H9 (cell line): ENCODE measurements at regions not wholly inside any gene's neighbourhood (a gene's known extent, or its start where the extent isn't known, plus 50 kb on each side); places are given as distances from the start of the nearest gene placed in this dataset.

Source experiments
- DNase-seq: peaks from one replicate; pipeline ENCODE4 v3.0.0-alpha.2; 2017
- H2AFZ ChIP-seq: one replicate; pipeline ENCODE4 v1.6.1; 2013; ENCODE audit warnings: mild to moderate bottlenecking, low read length, control low read depth, moderate library complexity
- H2AK5ac ChIP-seq: 2 replicates; pipeline ENCODE4 v1.6.1; 2013; ENCODE audit warnings: low read length, control low read depth, mixed read lengths; ENCODE audit not compliant: insufficient read length
- H2BK120ac ChIP-seq: one replicate; pipeline ENCODE4 v1.6.1; 2013; ENCODE audit warnings: low read depth, mild to moderate bottlenecking, low read length, control low read depth, inconsistent platforms; ENCODE audit not compliant: poor library complexity, severe bottlenecking
- H2BK12ac ChIP-seq: 2 replicates; pipeline ENCODE4 v1.6.1; 2013; ENCODE audit warnings: low read length, control low read depth, mixed read lengths, low read depth; ENCODE audit not compliant: insufficient read length
- H2BK15ac ChIP-seq: 2 replicates; pipeline ENCODE4 v1.6.1; 2013; ENCODE audit warnings: low read depth, low read length, control low read depth
- H2BK20ac ChIP-seq: one replicate; pipeline ENCODE4 v1.6.1; 2013; ENCODE audit warnings: low read depth, mild to moderate bottlenecking, low read length, control low read depth, inconsistent platforms; ENCODE audit not compliant: poor library complexity, severe bottlenecking
- H2BK5ac ChIP-seq: 2 replicates; pipeline ENCODE4 v1.6.1; 2013; ENCODE audit warnings: low read length, control low read depth, mixed read lengths; ENCODE audit not compliant: insufficient read length
- H3K14ac ChIP-seq: 2 replicates; pipeline ENCODE4 v1.6.1; 2013; ENCODE audit warnings: low read length, control low read depth; ENCODE audit not compliant: insufficient read depth
- H3K18ac ChIP-seq: 2 replicates; pipeline ENCODE4 v1.6.1; 2013; ENCODE audit warnings: low read depth, mild to moderate bottlenecking, mixed read lengths, low read length, control low read depth; ENCODE audit not compliant: insufficient read length
- H3K23ac ChIP-seq: 2 replicates; pipeline ENCODE4 v1.6.1; 2013; ENCODE audit warnings: low read length, control low read depth, mixed read lengths, low read depth; ENCODE audit not compliant: insufficient read length
- H3K23me2 ChIP-seq: 2 replicates; pipeline ENCODE4 v1.6.1; 2013; ENCODE audit warnings: low read depth, mild to moderate bottlenecking, mixed read lengths, low read length, control low read depth; ENCODE audit not compliant: insufficient read length, poor library complexity, severe bottlenecking
- H3K27ac ChIP-seq: 2 replicates; pipeline ENCODE4 v1.5.1; 2013; ENCODE audit warnings: low read length, control low read depth, mixed read lengths, low read depth; ENCODE audit not compliant: insufficient read length
- H3K27me3 ChIP-seq: 2 replicates; pipeline ENCODE4 v1.6.1; 2013; ENCODE audit warnings: low read length, control low read depth, inconsistent platforms; ENCODE audit not compliant: insufficient read depth
- H3K4ac ChIP-seq: 2 replicates; pipeline ENCODE4 v1.6.1; 2013; ENCODE audit warnings: low read depth, mild to moderate bottlenecking, control low read depth, inconsistent platforms, low read length, moderate library complexity
- H3K4me1 ChIP-seq: 2 replicates; pipeline ENCODE4 v1.6.1; 2013; ENCODE audit warnings: low read length, control low read depth, inconsistent platforms; ENCODE audit not compliant: insufficient read depth
- H3K4me2 ChIP-seq: 2 replicates; pipeline ENCODE4 v1.6.1; 2013; ENCODE audit warnings: low read length, control low read depth, mixed read lengths; ENCODE audit not compliant: insufficient read length, insufficient read depth
- H3K56ac ChIP-seq: 2 replicates; pipeline ENCODE4 v1.6.1; 2013; ENCODE audit warnings: low read depth, mild to moderate bottlenecking, mixed read lengths, low read length, control low read depth; ENCODE audit not compliant: insufficient read length
- H3K79me1 ChIP-seq: 2 replicates; pipeline ENCODE4 v1.6.1; 2013; ENCODE audit warnings: low read depth, mild to moderate bottlenecking, moderate library complexity, low read length, control low read depth, inconsistent platforms; ENCODE audit not compliant: insufficient read depth, poor library complexity, severe bottlenecking
- H3K79me2 ChIP-seq: 2 replicates; pipeline ENCODE4 v1.6.1; 2013; ENCODE audit warnings: low read length, control low read depth, inconsistent platforms; ENCODE audit not compliant: insufficient read depth
- H3K9ac ChIP-seq: 2 replicates; pipeline ENCODE4 v1.6.1; 2013; ENCODE audit warnings: low read length, control low read depth, mixed read lengths; ENCODE audit not compliant: insufficient read length; ENCODE audit errors: extremely low read depth
- H3K9me3 ChIP-seq: one replicate; pipeline ENCODE4 v1.6.1; 2013; ENCODE audit warnings: low read depth, low read length, inconsistent platforms; ENCODE audit not compliant: control insufficient read depth
- H3T11ph ChIP-seq: one replicate; pipeline ENCODE4 v1.6.1; 2013; ENCODE audit warnings: mild to moderate bottlenecking, low read length, control low read depth, inconsistent platforms
- H4K20me1 ChIP-seq: one replicate; pipeline ENCODE4 v1.6.1; 2013; ENCODE audit not compliant: control insufficient read depth, insufficient read length, insufficient read depth
- H4K5ac ChIP-seq: 2 replicates; pipeline ENCODE4 v1.6.1; 2013; ENCODE audit warnings: low read depth, mild to moderate bottlenecking, mixed read lengths, low read length, control low read depth; ENCODE audit not compliant: insufficient read length
- H4K8ac ChIP-seq: replicated peaks from 2 replicates; pipeline ENCODE4 v1.6.1; 2013; ENCODE audit warnings: low read length, control low read depth, mixed read lengths, low read depth; ENCODE audit not compliant: insufficient read length
- H4K91ac ChIP-seq: 2 replicates; pipeline ENCODE4 v1.6.1; 2013; ENCODE audit warnings: low read depth, mild to moderate bottlenecking, moderate library complexity, mixed read lengths, low read length, control low read depth; ENCODE audit not compliant: insufficient read length
- H3K27ac Mint-ChIP-seq, 3 experiments: 2 replicates in 2 of 3; 3 replicates in 1 of 3; pipeline ENCODE4 v1.8.0; 2020 to 2021; ENCODE audit warnings: mixed read lengths in 3 of 3, mild to moderate bottlenecking in 1 of 3, moderate library complexity in 1 of 3
- H3K27me3 Mint-ChIP-seq: 2 replicates; pipeline ENCODE4 v1.8.0; 2021; ENCODE audit warnings: low read depth, mild to moderate bottlenecking, moderate library complexity, mixed read lengths
- H3K36me3 Mint-ChIP-seq, 3 experiments: 2 replicates in 2 of 3; 3 replicates in 1 of 3; pipeline ENCODE4 v1.8.0; 2020 to 2021; ENCODE audit warnings: low read depth in 3 of 3, mixed read lengths in 3 of 3; ENCODE audit not compliant: insufficient read depth in 1 of 3
- H3K4me1 Mint-ChIP-seq, 2 experiments: 2 replicates each; pipeline ENCODE4 v1.8.0; 2020; ENCODE audit warnings: mixed read lengths in 2 of 2
- H3K4me3 Mint-ChIP-seq, 2 experiments: 2 replicates in 1 of 2; 3 replicates in 1 of 2; pipeline ENCODE4 v1.8.0; 2020 to 2021; ENCODE audit warnings: mild to moderate bottlenecking in 2 of 2, mixed read lengths in 2 of 2, moderate library complexity in 1 of 2
- H3K9me3 Mint-ChIP-seq, 2 experiments: 2 replicates in 1 of 2; 3 replicates in 1 of 2; pipeline ENCODE4 v1.8.0; 2020; ENCODE audit warnings: mild to moderate bottlenecking in 2 of 2, mixed read lengths in 2 of 2, moderate library complexity in 1 of 2
- CTCF ChIP-seq: fragments of 200-600 bp; sonication (generic); conservative IDR thresholded peaks from 3 replicates; pipeline ENCODE4 v1.8.0; 2021; ENCODE audit warnings: antibody characterized with exemption, mild to moderate bottlenecking
- WGBS: extraction: QIAGEN DNeasy Blood & Tissue Kit; methylation state at CpG from one replicate; pipeline ENCODE4 v1.1.7; 2013; ENCODE audit warnings: missing lambda C conversion rate, low lambda C conversion rate, mixed read lengths; ENCODE audit not compliant: insufficient read length; ENCODE audit errors: extremely low coverage; 5-methylcytosine and 5-hydroxymethylcytosine counted together

- no peak for TF ChIP-seq CTCF
- Histone ChIP-seq H4K8ac (no peak overlapping the region), H3K4me2 (no peak overlapping the region), H2BK15ac (no peak overlapping the region), H4K20me1 (no peaks in the 10 kb centered on the region), H3K14ac (no peak overlapping the region), H3K9ac (no peak overlapping the region), H4K91ac (no peak overlapping the region), H3K56ac (no peak overlapping the region), H3K23me2 (no peaks in the 10 kb centered on the region), H3K4me1 (no peaks in the 10 kb centered on the region), H2AFZ (no peak overlapping the region), H2BK20ac (no peak overlapping the region), H3T11ph (no peak overlapping the region), H3K27me3 (no peaks in the 10 kb centered on the region), H3K23ac (no peak overlapping the region), H3K79me2 (no peaks in the 10 kb centered on the region), H2BK5ac (no peak overlapping the region), H2BK120ac (no peak overlapping the region), H3K27ac (no peak overlapping the region), H3K18ac (no peak overlapping the region), H4K5ac (no peak overlapping the region), H3K9me3 (no peaks in the 10 kb centered on the region), H3K79me1 (no peaks in the 10 kb centered on the region), H3K4ac (no peak overlapping the region), H2AK5ac (no peak overlapping the region), H2BK12ac (no peak overlapping the region)
- no peak overlapping the region for H3K27ac Mint-ChIP-seq
- H3K4me1 Mint-ChIP-seq, result no peaks in the 10 kb centered on the region
- WGBS, result no CpG with 5 or more reads among the region's 11 CpGs
- no peak overlapping the region for H3K4me3 Mint-ChIP-seq
- peaks cover 4 to 5% (median 4%) of the 10 kb centered on the region in 3 experiments; a peak in 5 of 7 replicates for H3K36me3 Mint-ChIP-seq
- peaks cover 6 to 13% of the 10 kb centered on the region in 2 experiments for H3K9me3 Mint-ChIP-seq
- peaks cover 4% of the 10 kb centered on the region for H3K27me3 Mint-ChIP-seq
- DNase-seq, result no peak
Measured at GRCh38 chr22:49166746-49167145, 660.9 kb downstream of the BRD1 start.
